ENCODE measurements at regions not wholly inside any gene's neighbourhood (a gene's known extent, or its start where the extent isn't known, plus 50 kb on each side); places are given as distances from the start of the nearest gene placed in this dataset.

DNA sequence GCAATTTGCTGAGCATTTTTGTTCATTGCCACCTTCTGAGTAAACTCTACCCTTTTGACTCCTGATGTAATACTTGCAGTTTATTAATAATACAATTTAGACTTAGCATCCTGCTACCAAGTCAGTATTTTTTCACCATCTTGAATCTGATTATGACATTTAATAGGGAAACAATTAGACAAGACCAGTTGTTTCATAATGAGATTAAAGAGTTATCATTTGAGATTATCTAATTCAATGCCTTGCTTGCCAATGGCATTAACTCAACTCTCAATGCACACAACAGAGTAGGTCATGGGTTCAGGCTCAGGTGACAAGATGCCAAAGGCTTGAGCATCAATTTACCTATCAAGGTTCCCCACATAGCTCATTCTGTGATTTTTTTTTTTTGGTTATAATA, 488.4 kb downstream of the DISC1 start:
- H3K27ac ChIP-seq = no peak overlapping the region
- TF ChIP-seq, protein P1, sequence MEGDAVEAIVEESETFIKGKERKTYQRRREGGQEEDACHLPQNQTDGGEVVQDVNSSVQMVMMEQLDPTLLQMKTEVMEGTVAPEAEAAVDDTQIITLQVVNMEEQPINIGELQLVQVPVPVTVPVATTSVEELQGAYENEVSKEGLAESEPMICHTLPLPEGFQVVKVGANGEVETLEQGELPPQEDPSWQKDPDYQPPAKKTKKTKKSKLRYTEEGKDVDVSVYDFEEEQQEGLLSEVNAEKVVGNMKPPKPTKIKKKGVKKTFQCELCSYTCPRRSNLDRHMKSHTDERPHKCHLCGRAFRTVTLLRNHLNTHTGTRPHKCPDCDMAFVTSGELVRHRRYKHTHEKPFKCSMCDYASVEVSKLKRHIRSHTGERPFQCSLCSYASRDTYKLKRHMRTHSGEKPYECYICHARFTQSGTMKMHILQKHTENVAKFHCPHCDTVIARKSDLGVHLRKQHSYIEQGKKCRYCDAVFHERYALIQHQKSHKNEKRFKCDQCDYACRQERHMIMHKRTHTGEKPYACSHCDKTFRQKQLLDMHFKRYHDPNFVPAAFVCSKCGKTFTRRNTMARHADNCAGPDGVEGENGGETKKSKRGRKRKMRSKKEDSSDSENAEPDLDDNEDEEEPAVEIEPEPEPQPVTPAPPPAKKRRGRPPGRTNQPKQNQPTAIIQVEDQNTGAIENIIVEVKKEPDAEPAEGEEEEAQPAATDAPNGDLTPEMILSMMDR (conservative IDR thresholded peaks at IDR 0.05) = no peak
- TF ChIP-seq ZFX (IDR thresholded peaks at IDR 0.05) = no peak

DNA sequence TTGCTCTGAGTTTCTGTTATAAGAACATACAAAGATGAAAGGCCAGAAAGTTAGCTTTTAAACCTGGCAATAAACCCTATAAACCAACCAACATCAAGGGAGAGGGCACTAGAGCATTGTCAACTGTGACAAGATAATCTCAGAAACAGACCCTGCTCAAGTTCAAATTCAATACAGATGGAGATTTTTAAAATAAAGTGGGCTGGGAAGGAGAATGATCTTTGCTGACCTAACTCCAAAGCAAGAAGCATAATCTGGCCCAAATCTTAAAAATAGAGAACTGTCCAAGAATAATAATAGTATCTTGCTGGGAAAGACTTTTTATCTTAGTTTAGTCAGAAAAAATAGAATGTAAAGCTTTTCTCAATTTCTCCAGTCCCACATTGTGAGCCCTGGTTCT, 485.5 kb downstream of the DISC1 start:
- H3K27ac ChIP-seq = no peak overlapping the region
- TF ChIP-seq ZFX (IDR thresholded peaks at IDR 0.05) = no peak
- TF ChIP-seq, protein P1 (conservative IDR thresholded peaks at IDR 0.05) = no peak

DNA sequence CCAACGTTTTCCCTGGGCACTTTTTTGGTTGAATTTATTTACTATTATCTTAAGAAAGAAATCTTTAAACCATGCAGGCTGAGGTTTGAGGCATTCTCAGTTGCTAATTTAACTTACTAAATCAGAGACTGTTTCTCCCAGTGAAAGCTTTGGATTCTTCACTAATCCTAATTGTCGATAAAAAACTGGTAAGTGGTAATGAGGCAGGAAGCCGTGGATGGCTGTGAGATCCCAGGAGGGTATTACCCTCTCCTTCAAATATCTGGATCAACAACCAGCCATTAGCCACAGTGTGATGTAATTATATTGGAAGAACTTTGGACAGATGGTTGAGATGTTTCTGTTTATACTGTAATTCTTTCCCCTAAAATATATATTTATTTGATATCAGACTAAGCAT, 485.0 kb downstream of the DISC1 start:
- TF ChIP-seq, protein P1 (conservative IDR thresholded peaks at IDR 0.05) = no peak
- TF ChIP-seq ZFX (IDR thresholded peaks at IDR 0.05) = no peak
- no peak overlapping the region for H3K27ac ChIP-seq

DNA sequence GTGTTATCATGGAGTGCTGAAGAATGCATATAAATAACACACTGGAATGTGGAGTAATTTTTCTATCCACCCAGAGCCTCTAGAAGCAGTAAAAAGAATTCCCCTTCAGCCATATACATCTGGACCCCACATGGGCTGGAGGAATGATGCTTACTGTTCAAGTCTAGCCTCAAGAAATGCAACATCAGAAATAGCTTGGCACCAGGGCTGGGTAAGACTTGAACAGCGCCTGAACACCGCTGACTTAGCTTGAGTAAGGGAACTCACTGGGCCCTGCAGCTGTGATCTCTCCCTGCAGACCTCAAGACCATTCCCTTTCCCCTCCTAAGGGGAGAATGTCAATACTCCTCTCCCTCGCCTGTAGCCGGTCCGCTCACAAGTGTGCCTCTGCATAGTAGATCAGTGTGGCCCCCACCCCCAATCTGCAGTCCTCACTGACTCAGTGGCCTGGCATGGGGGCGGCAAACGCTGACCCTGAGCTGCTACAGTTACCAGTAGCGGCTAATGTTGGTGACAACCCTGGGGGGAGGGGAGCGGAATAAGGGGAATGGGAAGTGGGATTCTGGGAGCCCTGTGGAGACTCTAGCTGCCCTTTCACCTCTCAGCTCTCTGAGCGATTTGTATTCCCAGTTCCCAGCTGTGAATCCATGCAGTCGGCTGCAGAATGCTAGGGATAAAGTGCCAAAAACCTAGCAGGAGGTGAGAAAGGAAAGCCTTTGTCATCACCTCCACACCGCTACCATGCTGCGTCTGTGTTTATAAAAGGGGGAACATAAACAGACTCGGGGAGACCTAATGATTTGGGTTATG, 483.9 kb downstream of the DISC1 start:
- H3K27ac ChIP-seq = no peak overlapping the region
- TF ChIP-seq ZFX (IDR thresholded peaks at IDR 0.05) = no peak
- TF ChIP-seq, protein P1 (conservative IDR thresholded peaks at IDR 0.05) = no peak

GRCh38 chr1:232109391-232109790, 482.8 kb downstream of the DISC1 start:
- TF ChIP-seq ZFX (IDR thresholded peaks at IDR 0.05) = no peak
- TF ChIP-seq, protein P1 (conservative IDR thresholded peaks at IDR 0.05) = no peak
- H3K27ac ChIP-seq = no peak overlapping the region

DNA sequence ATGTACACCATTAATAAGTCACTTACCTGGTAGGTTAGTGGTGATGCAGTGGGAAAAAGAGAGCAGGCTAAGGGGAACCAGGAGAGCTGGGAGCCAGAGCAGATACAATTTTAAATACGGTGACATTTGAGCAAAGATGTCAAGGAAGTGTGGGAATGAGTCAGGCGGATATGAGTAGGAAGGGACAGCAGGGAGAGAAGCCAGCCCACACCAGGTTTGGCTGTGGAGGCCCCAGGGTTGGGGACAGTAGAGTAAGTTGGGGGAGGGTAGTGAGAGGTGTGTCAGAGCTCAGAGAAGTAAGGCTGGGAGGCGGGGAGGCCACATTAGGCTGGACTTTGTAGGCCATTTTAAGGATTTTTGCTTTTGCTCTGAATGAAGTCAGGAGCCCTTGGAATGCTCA, 482.0 kb downstream of the DISC1 start:
- TF ChIP-seq, protein P1 (conservative IDR thresholded peaks at IDR 0.05) = no peak
- TF ChIP-seq ZFX (IDR thresholded peaks at IDR 0.05) = no peak
- no peak overlapping the region for H3K27ac ChIP-seq

GRCh38 chr1:232106415-232106814, 479.8 kb downstream of the DISC1 start:
- H3K27ac ChIP-seq = no peak overlapping the region
- TF ChIP-seq, protein P1 (conservative IDR thresholded peaks at IDR 0.05) = no peak
- TF ChIP-seq ZFX (IDR thresholded peaks at IDR 0.05) = no peak

Data from C4-2B (cell line).